Duodenal mucosa (tissue), 2 donors: ENCODE measurements at regions not wholly inside any gene's neighbourhood (a gene's known extent, or its start where the extent isn't known, plus 50 kb on each side); places are given as distances from the start of the nearest gene placed in this dataset.

ENCODE experiments used
- H3K27ac ChIP-seq: one replicate; pipeline ENCODE4 v1.7.0; 2013; ENCODE audit warnings: low read depth, low read length
- H3K27me3 ChIP-seq, 2 donors: one replicate each; pipeline ENCODE4 v1.7.0; 2013; ENCODE audit warnings: low read length in 2 of 2, control low read depth in 1 of 2; ENCODE audit not compliant: insufficient read depth in 2 of 2, control insufficient read depth in 1 of 2
- H3K36me3 ChIP-seq, 2 donors: one replicate each; pipeline ENCODE4 v1.7.0; 2013; ENCODE audit warnings: low read length in 2 of 2, control low read depth in 1 of 2; ENCODE audit not compliant: insufficient read depth in 2 of 2, control insufficient read depth in 1 of 2
- H3K4me1 ChIP-seq, 2 donors: one replicate each; pipeline ENCODE4 v1.7.0; 2013; ENCODE audit warnings: low read length in 2 of 2, control low read depth in 1 of 2; ENCODE audit not compliant: insufficient read depth in 2 of 2, control insufficient read depth in 1 of 2
- H3K4me3 ChIP-seq, 2 donors: one replicate each; pipeline ENCODE4 v1.7.0; 2013; ENCODE audit warnings: low read length in 2 of 2, low read depth in 1 of 2
- H3K9ac ChIP-seq, 2 donors: one replicate each; pipeline ENCODE4 v1.7.0; 2013; ENCODE audit warnings: low read length in 2 of 2, low read depth in 1 of 2
- H3K9me3 ChIP-seq, 2 donors: one replicate each; pipeline ENCODE4 v1.7.0; 2013; ENCODE audit warnings: low read length in 2 of 2, control low read depth in 1 of 2; ENCODE audit not compliant: control insufficient read depth in 1 of 2

DNA sequence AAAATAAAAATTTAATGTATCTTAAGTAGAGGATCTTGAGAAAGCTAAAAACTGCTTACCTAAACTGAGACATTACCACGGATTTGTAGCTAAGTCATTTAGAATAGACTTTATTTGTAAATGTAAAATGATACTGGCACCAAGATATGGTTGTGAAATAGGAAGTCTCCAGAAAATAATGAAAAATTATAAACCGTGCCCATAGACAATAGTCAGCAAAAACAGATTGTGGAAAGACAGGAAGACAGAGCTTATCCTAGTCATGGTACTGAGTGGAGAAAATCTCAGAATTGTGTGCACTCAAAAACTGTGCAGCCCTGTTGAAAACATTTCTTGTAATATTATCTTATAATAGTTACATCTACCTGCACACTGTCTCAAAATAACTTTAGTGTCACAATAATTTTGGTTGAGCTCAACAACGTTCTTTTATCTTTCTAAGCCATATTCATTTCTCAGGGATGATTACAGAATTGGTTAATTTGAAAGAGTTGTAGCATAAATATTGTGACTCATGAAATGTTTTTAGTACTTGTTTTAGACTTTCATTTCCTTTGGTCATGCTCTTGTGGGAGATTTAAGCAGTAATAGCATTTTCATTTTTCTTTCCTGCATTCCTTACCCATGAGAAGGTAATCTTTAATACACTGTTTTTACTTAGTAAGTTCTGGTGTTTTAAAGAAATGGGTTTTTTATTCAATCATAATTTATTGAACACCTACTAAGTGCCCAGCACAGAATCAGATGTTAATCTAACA is 174.5 kb downstream of the SOX4 start:
- H3K4me1 ChIP-seq: peaks cover 2 to 5% of the 10 kb centered on the region in 2 donors
- no peaks in the 10 kb centered on the region for H3K27me3 ChIP-seq
- H3K27ac ChIP-seq: no peak overlapping the region
- no peaks in the 10 kb centered on the region for H3K36me3 ChIP-seq
- no peak overlapping the region for H3K4me3 ChIP-seq
- H3K9me3 ChIP-seq: no peaks in the 10 kb centered on the region
- H3K9ac ChIP-seq: no peak overlapping the region

DNA sequence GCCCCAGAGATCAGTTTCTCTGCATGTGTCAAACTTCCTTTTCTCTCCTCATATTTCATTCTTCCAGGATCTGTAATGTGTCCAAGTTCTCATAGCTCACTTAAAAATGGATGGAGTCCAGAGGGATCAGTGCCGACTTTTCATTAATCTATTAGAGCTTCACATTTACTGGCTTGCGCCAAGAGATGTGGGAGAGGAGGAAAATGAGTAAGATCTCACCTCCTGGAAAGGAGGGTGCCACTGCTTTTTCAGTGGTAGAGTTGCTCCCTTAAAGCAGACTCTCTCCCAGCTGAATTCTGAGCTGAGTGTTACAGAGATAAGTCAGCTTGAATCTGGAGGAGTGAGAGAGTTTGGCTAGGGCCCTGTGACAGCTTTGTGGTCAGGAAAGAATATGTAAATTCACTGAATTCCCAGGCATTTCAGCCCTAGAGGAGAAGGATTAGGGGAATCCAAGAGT is 175.9 kb downstream of the SOX4 start:
- Histone ChIP-seq H3K4me1 (peaks cover 5 to 8% of the 10 kb centered on the region in 2 donors), H3K4me3 (no peak overlapping the region), H3K9ac (no peak overlapping the region)

DNA sequence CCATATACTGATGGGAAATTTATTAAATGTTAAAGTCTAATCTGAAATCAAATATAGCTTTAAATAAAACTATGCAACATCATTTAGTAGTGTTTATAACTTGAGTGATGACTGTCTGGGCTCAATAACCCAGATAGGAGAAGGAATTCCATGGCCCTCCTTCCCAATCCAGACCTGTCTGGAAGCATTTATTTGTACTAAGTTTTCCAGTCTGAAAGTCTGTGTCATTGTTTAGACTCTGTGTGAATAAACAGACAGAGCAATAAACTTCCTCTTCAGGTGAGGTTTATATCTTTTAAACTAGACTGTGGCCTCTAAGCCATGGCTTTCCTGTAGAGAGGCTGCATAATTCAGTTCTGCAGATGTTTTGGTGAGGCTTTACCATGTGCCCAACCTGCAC is 176.4 kb downstream of the SOX4 start:
- Histone ChIP-seq H3K27ac (no peak overlapping the region), H3K9me3 (no peaks in the 10 kb centered on the region), H3K27me3 (no peaks in the 10 kb centered on the region), H3K9ac (no peak overlapping the region), H3K36me3 (no peaks in the 10 kb centered on the region), H3K4me3 (no peak overlapping the region), H3K4me1 (peaks cover 5 to 8% of the 10 kb centered on the region in 2 donors)

More for the DNA sequence above, 175.9 kb downstream of the SOX4 start:
- Histone ChIP-seq H3K36me3 (no peaks in the 10 kb centered on the region), H3K27ac (no peak overlapping the region), H3K27me3 (no peaks in the 10 kb centered on the region), H3K9me3 (no peaks in the 10 kb centered on the region)

DNA sequence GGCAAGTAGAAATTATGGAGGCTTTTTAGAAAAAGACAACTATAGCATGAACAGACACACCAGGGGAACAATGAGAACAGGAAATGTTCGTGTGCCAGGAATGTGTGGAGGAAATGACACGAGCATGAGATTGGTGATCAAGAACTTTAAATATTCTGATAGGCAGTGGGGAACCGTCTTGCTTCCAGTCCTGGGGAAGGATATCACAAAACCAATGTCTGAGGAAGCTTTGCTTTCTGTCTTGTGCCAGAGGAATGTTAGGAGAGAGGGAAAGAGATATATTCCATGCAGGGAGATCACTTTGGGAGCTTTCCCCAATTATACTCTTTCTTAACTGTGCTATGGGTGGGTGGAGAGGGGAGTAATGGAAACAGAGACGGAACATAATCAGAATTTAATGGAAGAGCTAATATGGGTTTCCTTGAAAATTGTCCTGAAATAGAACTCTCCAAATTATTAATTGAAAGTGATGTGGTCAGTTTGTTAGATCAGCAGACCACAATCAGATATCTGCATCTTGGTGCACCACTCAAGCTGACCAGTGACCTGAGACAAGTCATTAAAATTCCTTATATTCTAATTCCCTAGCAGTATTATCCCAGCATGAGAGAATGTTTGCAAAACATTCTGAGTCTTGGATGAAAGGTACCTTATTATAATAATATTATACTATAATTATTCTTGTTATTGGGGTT is 178.2 kb downstream of the SOX4 start:
- no peaks in the 10 kb centered on the region for H3K9me3 ChIP-seq
- H3K4me3 ChIP-seq: no peak overlapping the region
- H3K4me1 ChIP-seq: peaks cover 5 to 8% of the 10 kb centered on the region in 2 donors
- H3K36me3 ChIP-seq: no peaks in the 10 kb centered on the region
- no peaks in the 10 kb centered on the region for H3K27me3 ChIP-seq
- H3K27ac ChIP-seq: no peak overlapping the region
- no peak overlapping the region for H3K9ac ChIP-seq

DNA sequence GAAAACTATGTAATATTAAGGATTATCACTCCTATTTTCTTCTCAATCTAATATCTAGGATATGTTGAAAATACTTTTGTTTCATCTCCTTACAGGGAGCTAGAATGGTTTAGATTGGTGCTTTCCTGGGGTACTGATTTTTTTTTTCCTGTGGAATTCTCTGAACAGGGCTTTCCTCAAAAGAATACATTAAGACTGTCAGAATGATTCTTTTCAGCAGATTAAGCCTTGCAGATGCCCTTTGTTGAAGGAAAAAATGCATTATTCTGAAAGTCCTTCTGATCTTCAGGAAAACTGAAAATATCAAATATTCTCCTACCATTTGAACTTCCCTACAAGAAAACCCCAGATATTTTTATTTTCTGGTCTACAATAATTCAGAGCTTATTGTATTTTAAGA is 178.9 kb downstream of the SOX4 start:
- H3K36me3 ChIP-seq: no peaks in the 10 kb centered on the region
- H3K9me3 ChIP-seq: no peaks in the 10 kb centered on the region
- no peaks in the 10 kb centered on the region for H3K27me3 ChIP-seq
- H3K9ac ChIP-seq: no peak overlapping the region
- H3K4me3 ChIP-seq: no peak overlapping the region
- no peak overlapping the region for H3K27ac ChIP-seq
- H3K4me1 ChIP-seq: peaks cover 5 to 8% of the 10 kb centered on the region in 2 donors

DNA sequence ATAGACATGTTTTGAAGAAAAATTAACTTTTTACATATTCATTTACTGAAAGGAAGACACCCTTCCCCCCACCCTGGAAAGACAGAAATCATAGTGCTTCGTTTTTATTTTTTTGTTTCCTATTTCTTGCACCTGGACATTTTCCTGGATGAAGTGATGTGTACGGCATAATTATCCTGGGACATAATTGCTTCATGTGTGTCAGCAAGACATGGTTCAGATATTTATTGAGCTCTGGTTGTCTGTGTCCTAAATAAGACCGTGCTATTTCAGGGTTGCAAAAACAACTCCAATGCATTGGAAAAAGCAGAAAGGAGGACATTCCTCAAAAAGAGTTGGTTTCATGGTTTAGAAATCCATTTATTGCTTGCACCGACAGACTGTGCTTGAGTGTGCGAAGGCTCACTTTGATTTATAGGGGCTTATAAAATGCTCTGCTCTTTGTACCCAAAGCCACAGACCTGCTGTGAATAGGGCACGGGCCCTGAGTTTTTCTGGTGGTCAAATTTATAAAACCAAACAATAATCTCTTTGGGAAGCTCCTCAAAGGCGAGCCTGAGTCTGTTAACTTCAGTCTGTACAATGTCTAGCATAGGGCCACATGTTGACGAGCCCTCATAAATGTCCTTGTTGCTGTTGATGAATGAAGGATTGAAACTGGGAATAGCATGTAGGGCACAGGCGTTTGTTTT is 179.5 kb downstream of the SOX4 start:
- Histone ChIP-seq H3K27ac (no peak overlapping the region), H3K9ac (no peak overlapping the region), H3K27me3 (no peaks in the 10 kb centered on the region), H3K4me1 (peaks cover 5 to 8% of the 10 kb centered on the region in 2 donors), H3K36me3 (no peaks in the 10 kb centered on the region), H3K9me3 (no peaks in the 10 kb centered on the region), H3K4me3 (no peak overlapping the region)

DNA sequence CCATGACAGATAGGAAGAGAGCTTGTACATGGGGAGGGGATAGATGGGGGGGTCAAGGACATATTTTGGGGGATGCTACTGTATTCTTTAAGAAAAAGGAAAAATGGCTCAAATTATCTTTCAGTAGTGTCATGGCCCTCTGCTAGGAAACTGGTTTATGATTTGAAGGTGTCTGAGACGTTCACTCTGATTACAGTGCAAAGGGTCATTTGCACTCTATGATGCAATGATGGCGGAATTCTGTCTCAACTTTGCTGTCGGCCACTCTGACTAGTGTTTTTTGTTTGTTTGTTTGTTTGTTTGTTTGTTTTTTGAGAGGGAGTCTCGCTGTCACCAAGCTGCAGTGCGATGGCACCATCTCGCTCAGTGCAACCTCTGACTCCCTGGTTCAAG is 180.0 kb downstream of the SOX4 start:
- no peak overlapping the region for H3K9ac ChIP-seq
- H3K27ac ChIP-seq: no peak overlapping the region
- H3K27me3 ChIP-seq: no peaks in the 10 kb centered on the region
- H3K36me3 ChIP-seq: no peaks in the 10 kb centered on the region
- no peak overlapping the region for H3K4me3 ChIP-seq
- no peaks in the 10 kb centered on the region for H3K9me3 ChIP-seq
- peaks cover 5 to 8% of the 10 kb centered on the region in 2 donors for H3K4me1 ChIP-seq

DNA sequence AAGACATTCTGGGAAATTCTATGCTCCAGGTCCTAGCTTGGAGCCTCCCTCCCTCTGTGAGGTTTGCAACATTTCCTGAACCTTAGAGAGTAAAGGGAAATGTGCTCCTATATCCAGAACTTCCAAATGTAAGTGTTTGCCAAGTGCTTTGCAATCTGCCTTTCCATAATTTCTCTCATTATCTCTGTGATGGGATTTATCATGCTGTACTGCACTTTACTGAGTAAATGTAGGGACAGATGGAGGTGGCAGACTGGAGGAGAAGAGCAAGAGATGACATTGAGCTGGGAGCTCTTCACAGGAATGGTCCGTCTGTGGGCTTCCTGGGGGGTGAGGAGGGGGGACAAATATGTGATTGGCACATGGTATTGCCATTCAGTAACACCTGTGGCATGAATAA is 184.3 kb downstream of the SOX4 start:
- Histone ChIP-seq H3K27me3 (no peaks in the 10 kb centered on the region), H3K4me1 (peaks cover under 1 to 8% of the 10 kb centered on the region in 2 donors), H3K27ac (no peak overlapping the region), H3K9ac (no peak overlapping the region), H3K36me3 (no peaks in the 10 kb centered on the region), H3K9me3 (no peaks in the 10 kb centered on the region), H3K4me3 (no peak overlapping the region)

DNA sequence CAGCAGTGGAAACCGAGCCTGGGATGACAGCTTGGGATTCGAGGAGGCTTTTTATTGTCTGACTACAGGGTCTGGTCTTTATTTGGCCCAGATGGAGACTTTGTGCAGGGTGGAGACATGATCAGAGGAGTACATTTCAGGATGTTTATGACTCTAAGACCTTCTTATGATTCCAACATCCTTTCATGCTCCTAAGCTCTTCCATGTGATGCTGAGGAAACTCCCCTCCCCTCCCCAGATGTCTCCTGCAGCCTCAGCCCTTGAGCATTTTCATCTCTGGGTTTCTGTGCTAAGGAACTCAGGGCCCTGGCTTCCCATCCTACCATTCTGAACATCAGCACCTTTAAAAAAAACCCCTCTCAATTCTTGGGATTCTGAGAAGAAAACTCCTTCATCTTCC is 186.6 kb downstream of the SOX4 start:
- H3K4me1 ChIP-seq: no peaks in the 10 kb centered on the region
- H3K4me3 ChIP-seq: no peak overlapping the region
- no peak overlapping the region for H3K9ac ChIP-seq
- H3K27ac ChIP-seq: no peak overlapping the region
- no peaks in the 10 kb centered on the region for H3K27me3 ChIP-seq
- H3K36me3 ChIP-seq: no peaks in the 10 kb centered on the region
- no peaks in the 10 kb centered on the region for H3K9me3 ChIP-seq

DNA sequence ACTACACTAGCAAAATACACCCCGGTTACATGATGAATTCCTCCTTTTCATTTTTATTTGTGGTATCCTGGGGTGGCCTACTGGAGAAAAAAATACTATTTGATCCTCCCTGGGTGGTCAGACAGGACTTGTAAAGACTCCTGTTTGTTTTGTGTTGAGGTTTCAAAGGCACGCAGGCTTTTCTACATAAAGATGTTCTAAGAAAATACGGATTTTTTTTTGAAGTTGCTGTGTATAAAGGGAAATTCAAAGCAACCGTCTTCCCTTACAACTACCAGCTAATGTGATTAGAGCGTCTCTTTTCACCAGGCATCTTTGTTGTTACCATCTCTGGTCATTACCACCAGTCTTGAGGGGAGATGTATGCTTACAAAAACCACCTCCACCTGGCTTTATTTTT is 187.1 kb downstream of the SOX4 start:
- Histone ChIP-seq H3K36me3 (no peaks in the 10 kb centered on the region), H3K9ac (no peak overlapping the region), H3K4me3 (no peak overlapping the region), H3K27ac (no peak overlapping the region), H3K27me3 (no peaks in the 10 kb centered on the region), H3K9me3 (no peaks in the 10 kb centered on the region), H3K4me1 (no peaks in the 10 kb centered on the region)
